ENCODE measurements at regions not wholly inside any gene's neighbourhood (a gene's known extent, or its start where the extent isn't known, plus 50 kb on each side); places are given as distances from the start of the nearest gene placed in this dataset.
"Not testable (repeated sequence)": the region's sequence is repeated elsewhere in the genome, so short reads cannot be mapped to it uniquely, and the experiment has no call there.

GRCh38 chr3:112698442-112698841 is 57.5 kb upstream of the CCDC80 start:
- no CpG with 5 or more reads among the region's 2 CpGs for WGBS (ENCODE audit: insufficient coverage, insufficient read length)
- H3K4me1 ChIP-seq (ENCODE audit: control insufficient read depth, insufficient read depth, low read length); H3K36me3 ChIP-seq (ENCODE audit: control insufficient read depth, insufficient read depth, low read length); H3K27ac ChIP-seq (ENCODE audit: low read length); H3K4me3 ChIP-seq (ENCODE audit: low read length); DNase-seq (ENCODE audit: low read depth, low spot score); H3K27me3 ChIP-seq (ENCODE audit: control insufficient read depth, insufficient read depth, low read length); H3K9me3 ChIP-seq (ENCODE audit: control insufficient read depth, insufficient read depth, low read length): not testable (repeated sequence)

DNA sequence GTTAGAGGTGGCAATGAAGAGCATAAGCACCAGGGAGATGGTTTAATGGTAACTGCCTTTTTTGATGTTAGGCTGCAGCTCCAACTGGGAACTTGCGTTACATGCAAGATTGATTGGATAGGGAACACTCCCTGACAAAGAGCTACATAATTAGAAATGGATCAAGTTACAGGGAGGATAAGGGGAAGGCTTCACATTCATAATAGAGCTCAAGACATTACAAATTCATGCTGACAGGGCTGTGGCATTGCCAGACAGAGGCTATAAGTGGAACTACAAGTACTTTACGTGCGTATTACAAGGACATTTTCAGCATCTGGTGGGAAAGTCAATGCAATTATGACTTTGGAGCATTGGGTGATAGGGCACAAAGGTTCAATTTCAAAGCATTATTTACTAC is 55.3 kb upstream of the CCDC80 start:
- not testable (repeated sequence) for H3K9me3 ChIP-seq (ENCODE audit: control insufficient read depth, insufficient read depth, low read length); H3K27ac ChIP-seq (ENCODE audit: low read length); DNase-seq (ENCODE audit: low read depth, low spot score); H3K4me3 ChIP-seq (ENCODE audit: low read length); H3K36me3 ChIP-seq (ENCODE audit: control insufficient read depth, insufficient read depth, low read length); H3K4me1 ChIP-seq (ENCODE audit: control insufficient read depth, insufficient read depth, low read length); H3K27me3 ChIP-seq (ENCODE audit: control insufficient read depth, insufficient read depth, low read length)
- WGBS (ENCODE audit: insufficient coverage, insufficient read length), result no CpG with 5 or more reads among the region's 3 CpGs

DNA sequence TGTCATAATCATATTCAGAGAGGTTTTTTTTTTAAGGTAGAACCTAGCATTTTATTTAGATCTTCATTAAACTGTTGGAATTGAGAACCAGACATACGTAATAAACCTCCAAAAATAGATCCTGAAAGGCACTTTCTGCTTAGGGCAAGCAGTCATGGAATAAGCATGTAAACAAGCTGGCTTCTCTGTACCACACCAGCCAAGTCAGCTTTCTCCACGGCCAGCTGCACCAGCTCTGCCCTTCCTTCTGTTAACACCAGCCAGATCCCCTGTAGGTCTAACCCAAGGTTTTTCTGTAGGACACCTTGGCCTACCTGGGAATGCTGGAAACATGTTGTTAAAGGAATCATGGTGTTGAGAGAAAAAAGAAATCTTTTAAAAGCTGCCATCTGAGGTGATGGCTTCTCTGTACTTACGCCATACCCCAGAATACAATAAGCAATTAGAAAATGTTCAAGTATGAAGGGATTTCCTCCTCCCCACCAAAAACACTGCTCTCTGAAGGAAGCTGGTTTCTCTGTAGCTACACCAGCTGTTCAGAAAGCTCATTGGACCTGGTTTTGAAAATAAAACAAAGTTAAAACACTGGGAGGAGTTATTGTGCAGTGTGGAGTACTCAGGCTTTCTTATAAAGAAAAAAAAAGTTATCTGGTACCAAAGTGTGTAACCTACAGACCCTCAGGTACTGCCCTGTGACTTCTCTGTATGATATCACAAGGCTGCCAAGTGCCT is 54.6 kb upstream of the CCDC80 start:
- not testable (repeated sequence) for H3K27ac ChIP-seq (ENCODE audit: low read length); H3K9me3 ChIP-seq (ENCODE audit: control insufficient read depth, insufficient read depth, low read length); DNase-seq (ENCODE audit: low read depth, low spot score); H3K27me3 ChIP-seq (ENCODE audit: control insufficient read depth, insufficient read depth, low read length); H3K36me3 ChIP-seq (ENCODE audit: control insufficient read depth, insufficient read depth, low read length); H3K4me1 ChIP-seq (ENCODE audit: control insufficient read depth, insufficient read depth, low read length); H3K4me3 ChIP-seq (ENCODE audit: low read length)
- no CpG with 5 or more reads among the region's 3 CpGs for WGBS (ENCODE audit: insufficient coverage, insufficient read length)

- not testable (repeated sequence) for H3K4me3 ChIP-seq (ENCODE audit: low read length); DNase-seq (ENCODE audit: low read depth, low spot score); H3K4me1 ChIP-seq (ENCODE audit: control insufficient read depth, insufficient read depth, low read length); H3K36me3 ChIP-seq (ENCODE audit: control insufficient read depth, insufficient read depth, low read length); H3K27me3 ChIP-seq (ENCODE audit: control insufficient read depth, insufficient read depth, low read length); H3K27ac ChIP-seq (ENCODE audit: low read length); H3K9me3 ChIP-seq (ENCODE audit: control insufficient read depth, insufficient read depth, low read length)
- no CpG with 5 or more reads among the region's 2 CpGs for WGBS (ENCODE audit: insufficient coverage, insufficient read length)
Observed at GRCh38 chr3:112694906-112695305, 54.0 kb upstream of the CCDC80 start.

- H3K4me3 ChIP-seq (ENCODE audit: low read length), result no peak overlapping the region
- no peaks in the 10 kb centered on the region for H3K9me3 ChIP-seq (ENCODE audit: control insufficient read depth, insufficient read depth, low read length)
- no peaks in the 10 kb centered on the region for H3K36me3 ChIP-seq (ENCODE audit: control insufficient read depth, insufficient read depth, low read length)
- no peaks in the 10 kb centered on the region for H3K27me3 ChIP-seq (ENCODE audit: control insufficient read depth, insufficient read depth, low read length)
- H3K27ac ChIP-seq (ENCODE audit: low read length), result no peak overlapping the region
- no peak for DNase-seq (ENCODE audit: low read depth, low spot score)
- WGBS (ENCODE audit: insufficient coverage, insufficient read length), result no CpG with 5 or more reads among the region's 4 CpGs
- H3K4me1 ChIP-seq (ENCODE audit: control insufficient read depth, insufficient read depth, low read length), result no peaks in the 10 kb centered on the region
Observed at GRCh38 chr3:112693186-112693585, 52.2 kb upstream of the CCDC80 start.
